NCI-H1436 (cell line): ENCODE measurements at regions not wholly inside any gene's neighbourhood (a gene's known extent, or its start where the extent isn't known, plus 50 kb on each side); places are given as distances from the start of the nearest gene placed in this dataset.

Source experiments
- DNase-seq: peaks from one replicate; lab custom pipeline; 2025; lab: John Stamatoyannopoulos, UW

DNA sequence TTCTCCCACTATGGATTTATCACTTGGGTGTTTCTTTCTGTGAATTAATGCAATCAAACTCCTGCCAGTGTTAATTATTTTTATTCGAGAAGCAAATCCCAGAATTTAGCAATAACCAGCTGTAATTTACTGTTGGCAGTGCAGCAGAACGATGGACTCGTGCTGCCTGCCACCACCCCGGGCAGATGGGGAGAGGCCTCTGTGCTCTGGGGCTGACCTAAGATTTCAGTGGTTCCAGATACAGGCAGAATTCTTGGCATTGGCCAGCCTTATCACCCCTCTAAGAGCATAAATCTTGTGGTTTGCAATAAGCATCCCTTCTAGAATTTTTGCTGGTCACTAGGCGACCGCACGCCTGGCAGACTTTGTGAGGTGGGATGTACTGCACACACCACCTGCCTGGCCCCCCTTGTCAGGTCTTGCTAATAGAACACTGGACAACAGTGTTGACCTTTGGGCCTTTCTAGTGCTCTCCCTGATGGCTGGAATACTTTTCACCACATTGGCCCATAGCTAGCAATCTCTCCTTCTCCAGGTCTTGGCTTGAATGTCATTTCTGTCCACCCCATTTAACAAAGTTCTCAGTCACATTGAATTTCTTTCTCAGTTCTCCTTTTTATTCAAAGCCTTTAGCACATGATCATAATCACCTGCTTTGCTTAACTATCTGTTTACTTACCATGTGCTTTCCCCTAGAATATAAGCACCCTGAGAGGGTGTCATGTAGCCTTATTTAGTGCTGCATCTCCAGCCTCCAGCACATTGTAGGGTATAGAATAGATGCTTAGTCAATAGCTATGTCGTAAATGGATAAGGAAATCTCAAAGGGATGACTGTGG lies 122.1 kb upstream of the DYNLRB2 start:
- no peak for DNase-seq

DNA sequence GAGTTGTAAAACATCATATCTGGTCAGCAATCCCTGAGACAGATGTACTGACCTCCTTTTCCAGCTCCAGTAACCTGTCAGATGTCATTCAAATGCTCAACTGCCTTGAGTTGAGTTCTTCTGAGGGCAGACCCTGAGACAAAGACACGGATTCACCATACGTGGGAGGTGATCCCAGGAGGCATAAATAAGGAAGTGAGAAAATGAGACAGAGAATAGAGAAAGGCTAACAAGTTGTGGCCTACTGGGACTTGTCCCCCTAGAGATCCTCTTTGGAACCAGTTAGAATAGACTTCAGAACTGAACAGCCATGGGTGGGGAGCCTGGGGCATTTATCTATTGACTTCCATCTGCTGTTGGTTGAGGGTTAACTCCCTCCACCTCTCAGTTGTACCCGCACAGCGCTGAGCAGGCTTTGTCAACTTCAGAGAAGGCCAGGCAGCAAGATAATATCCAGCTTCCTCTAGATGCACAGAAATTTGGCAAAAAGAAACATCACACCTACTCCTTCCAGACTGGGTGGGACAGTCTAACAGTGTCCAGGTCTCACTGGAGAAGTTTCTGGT lies 123.0 kb upstream of the DYNLRB2 start:
- no peak for DNase-seq

GRCh38 chr16:80408014-80408413 lies 132.8 kb upstream of the DYNLRB2 start:
- DNase-seq: no peak

DNA sequence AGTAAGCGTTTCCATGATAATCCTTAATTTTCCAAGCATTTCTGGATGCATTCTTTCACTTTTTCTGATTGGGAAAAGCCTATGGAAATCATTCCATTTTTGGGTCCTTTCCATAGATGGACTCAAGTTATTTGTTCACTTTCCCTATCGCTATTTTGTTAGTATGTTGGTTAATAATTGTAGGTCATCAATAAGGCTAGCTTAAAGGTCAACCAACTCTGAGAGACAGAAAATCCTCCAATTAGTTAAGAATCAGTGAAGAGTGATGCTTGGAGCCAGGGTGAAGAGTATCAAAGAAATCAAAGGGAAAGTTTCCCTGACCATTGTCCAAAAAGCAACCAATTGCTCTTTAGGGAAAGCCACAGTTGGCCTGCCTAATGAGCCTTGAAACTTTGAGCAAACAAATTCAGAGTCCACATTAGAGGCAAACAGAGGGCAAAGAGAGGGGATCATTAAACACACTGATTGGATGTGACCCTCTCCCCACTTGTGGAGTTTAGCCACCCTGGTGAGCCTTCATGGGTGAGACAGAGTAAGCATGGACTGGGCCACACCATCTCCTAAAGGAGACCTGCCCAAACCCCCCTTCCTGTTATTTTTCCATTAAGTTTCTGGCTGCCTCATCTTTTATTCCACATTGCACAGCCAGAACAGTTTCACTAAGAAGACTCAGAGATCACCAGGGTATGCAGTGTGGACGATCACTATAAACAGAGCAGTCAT lies 133.4 kb upstream of the DYNLRB2 start:
- no peak for DNase-seq

DNA sequence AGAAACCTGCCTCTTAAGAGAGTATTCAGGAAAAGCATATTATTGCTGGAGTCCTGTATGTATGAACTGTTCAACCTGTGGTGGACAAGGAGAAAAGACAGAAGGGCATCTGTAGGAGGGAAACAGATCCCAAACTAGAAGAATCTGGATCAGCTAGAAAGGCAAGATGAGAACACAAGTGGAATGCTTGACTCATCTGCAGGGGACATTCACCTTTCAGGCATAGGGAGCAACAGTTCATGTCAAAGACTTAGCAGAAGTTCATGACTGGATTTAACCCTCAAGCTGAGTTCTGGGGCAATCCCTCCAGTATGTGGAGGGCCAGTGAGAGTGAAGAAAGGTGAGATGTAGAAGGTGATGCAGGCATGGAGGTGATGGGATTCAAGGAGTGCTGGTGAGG lies 135.9 kb upstream of the DYNLRB2 start:
- no peak for DNase-seq

- no peak for DNase-seq
These were observed 136.9 kb upstream of the DYNLRB2 start for GRCh38 chr16:80403894-80404293.

DNA sequence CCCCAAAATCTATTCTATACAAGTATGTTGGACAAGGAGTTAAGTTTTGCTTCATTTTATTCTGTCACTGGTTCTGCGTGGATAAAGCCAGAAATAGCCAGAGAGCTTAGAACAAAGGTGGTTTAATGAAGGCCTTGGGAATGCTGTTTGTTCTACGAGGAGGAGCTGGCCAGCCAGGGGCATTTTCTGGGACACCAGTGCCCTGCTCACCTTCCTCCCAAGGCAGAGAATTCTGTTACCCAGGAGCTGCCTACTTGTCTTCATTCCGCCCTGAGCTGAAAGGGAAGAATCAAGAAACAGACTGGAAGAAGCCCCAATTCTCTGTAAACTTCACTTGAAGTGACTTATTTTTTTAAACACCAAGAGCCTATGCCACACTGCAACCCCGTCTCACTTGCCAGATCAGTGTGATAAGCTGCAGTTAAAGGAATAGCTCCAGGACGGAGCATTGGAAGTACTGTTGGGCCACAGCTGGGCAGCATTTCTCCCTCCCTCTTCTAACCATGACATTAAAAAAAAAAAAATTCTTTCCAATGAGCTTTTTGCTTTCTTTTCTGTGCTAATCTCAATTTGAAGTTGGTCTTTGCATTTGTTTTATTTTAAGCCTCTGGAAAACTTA lies 149.8 kb upstream of the DYNLRB2 start:
- no peak for DNase-seq

GRCh38 chr16:80390046-80390445 lies 150.7 kb upstream of the DYNLRB2 start:
- DNase-seq: no peak

- no peak for DNase-seq
These were observed 151.5 kb upstream of the DYNLRB2 start for GRCh38 chr16:80389338-80389737.

GRCh38 chr16:80387318-80387921 lies 153.4 kb upstream of the DYNLRB2 start:
- no peak for DNase-seq

- no peak for DNase-seq
These were observed 155.9 kb upstream of the DYNLRB2 start for GRCh38 chr16:80384862-80385261.

- no peak for DNase-seq
These were observed 160.3 kb upstream of the DYNLRB2 start for GRCh38 chr16:80380514-80380913.

DNA sequence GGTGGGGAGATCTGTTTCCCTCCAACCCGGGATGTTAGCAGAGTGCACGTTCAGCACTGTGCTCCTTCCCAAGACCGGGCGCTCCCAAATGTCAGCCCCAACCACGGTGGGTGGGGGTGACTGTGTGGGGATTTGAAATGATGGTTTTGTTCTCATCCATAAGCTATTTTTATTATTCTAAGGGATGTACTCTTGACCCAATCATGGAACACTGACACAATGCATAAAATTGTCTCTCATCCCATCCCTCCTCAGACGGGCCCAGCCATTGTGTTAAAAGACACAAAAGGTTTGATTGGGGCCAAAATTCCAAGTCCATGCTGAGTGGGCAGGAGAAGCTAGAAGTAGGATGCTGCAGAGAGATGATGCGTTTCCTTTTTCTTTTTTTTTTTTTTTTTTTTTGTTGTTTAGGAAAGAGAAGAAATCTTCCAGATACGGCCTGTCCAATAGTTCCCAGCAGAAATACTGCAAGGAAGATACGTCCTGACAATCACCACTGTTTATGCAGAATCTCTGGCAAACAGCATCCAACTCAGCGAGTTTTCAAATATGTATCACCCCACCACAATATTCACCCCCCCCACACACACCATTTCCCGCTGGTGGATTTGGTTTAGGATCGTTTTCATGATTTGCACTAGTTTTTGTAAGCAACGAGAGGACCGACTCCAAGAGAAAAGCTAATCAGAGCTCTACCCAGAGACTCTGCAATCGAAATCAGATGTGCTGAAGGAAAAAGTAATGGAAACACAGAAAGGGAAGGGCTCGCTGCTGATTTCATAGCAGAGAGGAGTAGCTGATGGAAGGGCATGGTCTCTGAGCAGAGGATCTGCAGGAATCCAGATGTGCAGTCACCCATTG lies 163.5 kb upstream of the DYNLRB2 start:
- DNase-seq: no peak

- no peak for DNase-seq
These were observed 164.8 kb upstream of the DYNLRB2 start for GRCh38 chr16:80375973-80376372.

DNA sequence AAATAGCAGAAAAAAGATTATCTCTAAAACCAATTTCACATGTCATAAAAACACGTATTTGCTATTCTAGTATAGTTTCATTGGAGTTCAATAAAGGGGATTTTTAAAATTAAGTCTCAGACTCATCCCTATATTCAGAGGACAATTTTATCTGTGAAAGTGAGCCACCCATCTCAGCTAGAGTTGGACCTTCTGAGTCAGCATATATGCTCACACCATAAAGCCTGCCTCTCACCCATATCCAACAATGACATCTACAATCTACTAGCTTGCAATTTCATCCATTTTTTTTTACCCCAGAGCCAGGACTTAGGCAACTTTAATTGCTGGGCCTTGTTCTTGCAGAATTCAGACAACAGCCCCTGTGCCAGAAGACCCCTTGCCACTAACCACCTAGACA lies 165.3 kb upstream of the DYNLRB2 start:
- DNase-seq: no peak

GRCh38 chr16:80372341-80372740 lies 168.5 kb upstream of the DYNLRB2 start:
- DNase-seq: no peak

DNA sequence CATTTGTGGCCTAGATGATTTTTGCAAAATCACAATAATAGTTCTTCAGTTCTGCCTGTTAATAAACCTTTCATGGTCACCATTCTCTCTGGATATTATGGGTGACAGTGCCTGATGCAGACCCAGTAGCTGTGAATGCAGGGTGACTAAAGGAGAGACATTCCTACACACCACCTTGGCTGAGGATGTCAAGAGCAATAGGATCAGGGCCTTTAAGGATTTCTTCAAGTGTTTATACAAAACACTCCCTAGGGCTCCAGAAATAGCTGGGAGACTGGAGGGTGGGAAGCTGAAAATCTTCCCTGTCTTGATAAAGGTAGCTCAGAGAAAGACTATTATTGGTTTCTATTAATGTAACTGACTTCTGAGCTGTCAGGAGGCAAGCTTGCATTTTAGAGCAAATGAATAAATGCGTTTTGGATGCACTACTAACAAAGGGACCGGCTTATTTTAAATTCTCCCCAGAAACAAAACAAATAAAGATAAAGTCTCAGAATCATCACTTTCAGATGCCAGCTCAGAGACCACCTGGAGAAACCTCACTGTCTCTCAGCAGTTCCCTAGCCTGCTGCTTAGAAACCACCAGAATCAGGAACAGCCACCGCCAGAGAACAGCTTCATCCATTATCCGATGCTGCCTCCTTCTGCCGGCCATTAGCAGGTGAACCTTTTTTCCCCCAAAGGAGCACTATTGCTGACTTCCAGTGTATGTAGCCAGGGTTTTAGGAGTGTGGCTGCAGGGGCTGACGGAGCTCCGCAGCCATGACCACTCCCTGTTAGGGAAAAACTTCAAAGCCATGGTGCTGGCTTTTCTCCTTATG lies 171.4 kb upstream of the DYNLRB2 start:
- no peak for DNase-seq

DNA sequence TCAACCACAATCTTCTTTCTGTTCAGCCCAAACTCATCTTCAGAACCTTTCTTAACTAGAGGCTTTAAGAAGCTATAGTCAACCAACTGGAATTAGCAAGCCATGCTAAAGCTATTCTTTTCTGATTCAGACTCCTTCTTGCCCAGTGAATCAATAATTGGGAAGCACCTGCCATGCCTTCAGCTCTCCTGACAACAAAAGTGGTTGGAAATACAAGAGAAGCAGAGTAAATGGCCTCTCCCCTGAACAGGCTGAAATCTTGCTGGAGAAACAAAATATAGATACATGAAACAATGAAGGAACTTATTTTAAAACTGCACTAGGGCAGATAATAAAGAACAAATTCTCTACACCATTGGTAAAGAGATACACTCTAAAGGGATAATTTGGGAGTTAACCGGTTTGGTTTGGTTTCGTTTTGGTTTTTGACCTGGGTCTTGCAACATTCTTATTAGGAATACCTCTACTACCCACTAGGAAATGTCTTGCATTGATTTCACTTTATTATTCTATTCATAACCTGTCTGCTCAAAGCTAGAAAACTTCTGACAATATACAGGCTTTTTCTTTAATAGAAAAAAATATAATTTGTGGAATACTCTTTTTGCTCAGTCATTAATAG lies 173.6 kb upstream of the DYNLRB2 start:
- no peak for DNase-seq

DNA sequence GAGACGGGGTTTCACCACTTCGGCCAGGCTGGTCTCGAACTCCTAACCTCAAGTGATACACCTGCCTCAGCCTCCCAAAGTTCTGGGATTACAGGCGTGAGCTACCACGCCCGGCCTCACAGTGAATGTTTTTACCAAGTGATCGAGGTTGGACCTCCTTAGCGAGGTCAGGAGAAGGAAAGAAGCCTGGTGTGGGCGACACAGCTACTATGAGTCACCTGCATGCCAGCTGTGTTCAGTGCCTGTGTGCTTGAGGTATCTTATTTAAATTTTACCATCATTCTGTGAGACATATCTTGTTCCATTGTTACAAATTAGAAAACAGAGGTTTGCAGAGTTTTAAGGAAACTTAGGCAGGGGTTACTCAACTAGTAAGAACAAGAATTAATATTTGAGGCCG lies 174.8 kb upstream of the DYNLRB2 start:
- no peak for DNase-seq

GRCh38 chr16:80362816-80363215 lies 178.0 kb upstream of the DYNLRB2 start:
- no peak for DNase-seq
